AG09319 (cell line): ENCODE measurements at regions not wholly inside any gene's neighbourhood (a gene's known extent, or its start where the extent isn't known, plus 50 kb on each side); places are given as distances from the start of the nearest gene placed in this dataset.
"Not testable (repeated sequence)": the region's sequence is repeated elsewhere in the genome, so short reads cannot be mapped to it uniquely, and the experiment has no call there.

ENCODE experiments used
- DNase-seq: peaks from one replicate; pipeline ENCODE4 v3.0.0-alpha.2; 2010; ENCODE audit warnings: low read depth; ENCODE audit errors: extremely low read depth
- TF ChIP-seq, protein P1 (sequence below): IDR thresholded peaks from 2 replicates; pipeline ENCODE4 v1.5.1; 2011; ENCODE audit warnings: low read depth, mild to moderate bottlenecking, inconsistent platforms, low read length, moderate library complexity

DNA sequence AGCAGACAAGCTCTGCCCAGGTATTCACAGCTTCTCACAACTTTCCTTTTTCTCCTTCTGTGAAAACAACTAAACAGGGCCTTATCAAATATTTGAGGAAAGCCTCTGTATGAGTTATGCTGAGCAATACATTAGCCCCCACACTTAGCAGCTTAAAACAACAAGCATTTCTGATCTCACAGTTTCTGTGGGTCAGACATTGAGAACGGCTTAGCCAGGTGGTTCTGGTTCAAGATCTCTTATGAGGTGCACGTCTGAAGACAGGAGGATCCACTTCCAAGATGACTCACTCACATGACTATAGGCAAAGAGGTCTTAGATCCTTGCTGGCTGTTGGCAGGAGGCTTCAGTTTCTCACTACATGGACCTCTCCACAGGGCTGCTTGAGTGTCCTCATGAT is 181.4 kb upstream of the WSCD1 start:
- TF ChIP-seq, protein P1, sequence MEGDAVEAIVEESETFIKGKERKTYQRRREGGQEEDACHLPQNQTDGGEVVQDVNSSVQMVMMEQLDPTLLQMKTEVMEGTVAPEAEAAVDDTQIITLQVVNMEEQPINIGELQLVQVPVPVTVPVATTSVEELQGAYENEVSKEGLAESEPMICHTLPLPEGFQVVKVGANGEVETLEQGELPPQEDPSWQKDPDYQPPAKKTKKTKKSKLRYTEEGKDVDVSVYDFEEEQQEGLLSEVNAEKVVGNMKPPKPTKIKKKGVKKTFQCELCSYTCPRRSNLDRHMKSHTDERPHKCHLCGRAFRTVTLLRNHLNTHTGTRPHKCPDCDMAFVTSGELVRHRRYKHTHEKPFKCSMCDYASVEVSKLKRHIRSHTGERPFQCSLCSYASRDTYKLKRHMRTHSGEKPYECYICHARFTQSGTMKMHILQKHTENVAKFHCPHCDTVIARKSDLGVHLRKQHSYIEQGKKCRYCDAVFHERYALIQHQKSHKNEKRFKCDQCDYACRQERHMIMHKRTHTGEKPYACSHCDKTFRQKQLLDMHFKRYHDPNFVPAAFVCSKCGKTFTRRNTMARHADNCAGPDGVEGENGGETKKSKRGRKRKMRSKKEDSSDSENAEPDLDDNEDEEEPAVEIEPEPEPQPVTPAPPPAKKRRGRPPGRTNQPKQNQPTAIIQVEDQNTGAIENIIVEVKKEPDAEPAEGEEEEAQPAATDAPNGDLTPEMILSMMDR: no peak
- no peak for DNase-seq

DNA sequence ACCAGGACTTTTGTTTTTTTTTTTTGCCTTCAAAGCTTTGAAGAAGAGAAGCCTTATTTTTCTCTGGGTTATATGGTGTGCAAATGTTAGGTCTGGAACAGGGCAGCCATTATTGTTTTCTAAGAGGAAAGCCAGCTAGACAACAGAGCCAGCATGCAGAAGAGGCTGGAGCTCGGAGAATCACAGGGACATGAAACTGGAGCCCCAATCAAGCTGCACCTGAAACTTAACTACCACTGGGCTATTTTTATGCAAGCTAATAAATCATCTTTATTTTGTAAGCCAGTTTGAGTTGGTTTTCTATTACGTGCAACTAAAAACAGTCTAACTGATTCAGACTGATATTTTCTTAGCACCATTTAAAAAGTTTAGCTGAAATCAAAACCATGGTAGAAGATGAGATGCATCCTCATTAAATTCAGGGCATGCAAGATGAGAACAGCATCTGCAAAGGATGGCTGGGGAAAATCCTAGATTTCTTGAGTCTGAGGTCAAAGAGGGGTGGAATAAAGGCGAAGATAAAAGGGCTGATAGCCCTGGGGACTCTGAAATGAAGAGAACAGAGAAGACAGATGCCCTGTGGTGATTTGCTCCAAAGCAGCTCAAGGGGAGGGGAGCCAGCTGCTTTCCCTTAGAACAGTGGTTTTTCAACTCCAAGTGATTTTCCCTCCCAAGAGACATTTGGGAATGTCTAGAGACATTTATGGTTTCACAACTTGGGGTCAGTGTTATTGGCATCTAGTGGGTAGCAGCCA is 177.1 kb upstream of the WSCD1 start:
- no peak for DNase-seq
- TF ChIP-seq, protein P1: no peak

DNA sequence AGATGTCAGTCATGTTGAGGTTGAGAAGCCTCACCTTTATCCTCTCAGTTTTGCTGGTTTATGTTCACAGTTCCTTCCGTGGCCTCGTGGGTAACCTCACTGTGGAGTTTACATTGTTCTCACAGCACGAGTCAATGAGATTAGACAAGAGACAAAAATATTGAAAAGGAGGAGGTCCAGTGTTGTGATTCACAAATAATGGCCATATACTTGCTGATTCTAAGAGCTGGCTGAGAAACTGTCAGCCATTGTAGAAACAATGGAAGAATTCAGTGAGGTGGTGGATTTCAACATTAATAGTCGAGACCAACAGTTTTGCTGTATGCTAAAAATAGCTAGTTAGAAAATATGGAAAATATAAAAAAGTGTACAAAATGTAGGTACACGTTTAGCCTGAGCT is 176.4 kb upstream of the WSCD1 start:
- TF ChIP-seq, protein P1: no peak
- DNase-seq: no peak

DNA sequence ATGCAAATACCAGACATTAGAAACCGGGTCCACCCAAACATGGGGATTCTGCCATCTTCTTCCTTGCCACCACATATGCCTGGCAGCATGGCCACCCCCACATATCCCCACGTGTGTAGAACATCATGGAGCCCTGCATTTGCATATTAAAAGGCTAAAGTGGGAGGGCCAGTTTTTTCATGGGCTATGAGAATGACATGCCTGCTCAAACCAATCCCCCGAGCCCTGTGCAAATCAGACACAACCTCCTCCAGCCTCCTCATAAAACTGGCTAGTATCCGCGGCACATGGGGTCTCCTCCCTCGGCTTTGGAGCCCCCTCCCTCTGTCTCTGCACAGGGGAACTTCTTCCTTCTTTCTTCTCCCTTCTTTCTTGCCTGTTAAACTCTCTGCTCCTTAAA is 174.9 kb upstream of the WSCD1 start:
- DNase-seq: no peak
- TF ChIP-seq, protein P1: no peak

DNA sequence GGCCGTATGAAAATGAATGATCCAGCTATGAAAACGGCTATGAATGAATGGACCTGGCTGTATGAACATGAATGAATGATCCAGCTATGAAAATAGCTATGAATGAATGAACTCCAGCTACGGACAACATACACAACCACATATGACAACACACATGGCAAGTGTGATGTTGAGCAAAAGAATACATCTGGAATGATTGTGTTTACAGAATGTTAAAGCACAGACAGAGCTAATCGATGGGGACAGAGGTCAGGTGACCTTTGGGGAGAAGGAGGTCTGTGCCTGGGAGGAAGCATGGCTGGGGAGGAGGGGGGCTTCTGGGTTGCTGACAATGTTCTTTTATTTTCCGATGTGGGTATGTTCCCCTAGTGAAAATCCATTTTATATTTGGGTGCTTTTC is 174.0 kb upstream of the WSCD1 start:
- no peak for DNase-seq

DNA sequence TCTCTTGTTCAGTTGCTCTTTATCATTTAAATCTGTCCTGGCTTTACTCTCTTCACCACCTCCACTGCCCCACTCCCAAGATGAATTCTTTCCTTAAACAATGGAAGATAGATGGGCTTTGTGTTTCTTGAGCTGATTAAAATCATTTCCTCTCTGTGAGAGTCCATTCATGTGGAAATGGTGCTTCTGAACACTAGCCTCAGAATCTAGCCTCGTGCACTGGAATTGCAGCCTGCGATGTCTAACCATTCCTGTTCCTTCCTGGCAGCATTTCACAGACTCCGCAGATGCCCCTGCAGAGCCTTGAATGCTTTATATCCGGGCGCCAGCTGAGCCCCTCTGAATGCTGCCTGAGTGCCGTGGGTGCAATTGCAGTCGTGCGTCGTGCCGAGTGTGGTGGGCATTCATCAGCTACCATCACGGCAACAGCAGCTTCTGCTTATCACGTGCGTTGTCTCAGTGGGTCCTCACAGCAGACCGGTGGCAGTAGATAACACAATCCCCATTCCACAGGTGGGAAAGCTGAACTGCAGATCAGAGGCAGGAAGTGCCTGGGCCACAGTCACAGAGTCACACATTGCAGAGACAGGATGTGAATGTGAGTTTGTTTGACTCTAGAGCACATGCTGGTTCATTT is 172.8 kb upstream of the WSCD1 start:
- no peak for DNase-seq
- TF ChIP-seq, protein P1: no peak

More for the DNA sequence above, 174.0 kb upstream of the WSCD1 start:
- TF ChIP-seq, protein P1: no peak

DNA sequence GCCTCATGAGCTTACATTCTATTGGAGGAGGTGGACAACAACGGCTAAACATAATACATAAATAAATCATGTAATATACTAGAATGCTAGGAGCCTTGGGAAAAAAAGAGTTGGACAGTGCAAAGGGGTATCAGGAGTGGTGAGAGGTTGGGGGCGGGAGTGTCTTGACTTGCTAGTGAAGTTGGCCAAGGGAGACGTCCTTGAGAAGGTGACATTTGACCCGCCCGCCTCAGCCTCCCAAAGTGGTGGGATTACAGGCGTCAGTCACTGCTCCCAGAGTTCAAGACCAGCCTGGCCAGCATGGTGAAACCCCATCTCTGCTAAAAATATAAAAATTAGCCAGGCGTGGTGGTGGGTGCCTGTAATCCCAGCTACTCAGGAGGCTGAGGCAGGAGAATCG is 172.2 kb upstream of the WSCD1 start:
- DNase-seq: not testable (repeated sequence)
